ENCODE measurements at regions not wholly inside any gene's neighbourhood (a gene's known extent, or its start where the extent isn't known, plus 50 kb on each side); places are given as distances from the start of the nearest gene placed in this dataset.

DNA sequence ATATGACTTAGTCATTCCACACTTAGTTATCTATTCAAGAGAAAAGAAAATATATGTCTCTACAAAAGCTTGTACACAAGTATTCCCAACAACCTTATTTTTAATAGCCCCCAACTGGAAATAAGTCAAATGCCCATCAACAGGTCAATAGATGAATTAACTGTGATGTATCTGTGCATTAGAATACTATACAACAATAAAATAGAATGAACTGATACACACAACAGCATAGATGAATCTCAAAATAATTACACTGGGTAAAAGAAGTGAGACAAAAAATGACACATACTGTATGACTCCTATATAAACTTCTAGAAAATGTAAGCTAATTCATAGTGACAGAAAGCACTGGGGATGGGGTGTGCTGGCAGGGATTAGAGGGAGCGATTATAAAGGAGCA, 354.1 kb upstream of the DIPK2B start:
- TF ChIP-seq CTCF (tag by site-specific recombination; IDR thresholded peaks at IDR 0.05) = no peak
- TF ChIP-seq ZNF548 (tag by site-specific recombination; IDR thresholded peaks at IDR 0.05) = no peak
- TF ChIP-seq ZNF404 (tag by site-specific recombination; IDR thresholded peaks at IDR 0.05) = no peak
- TF ChIP-seq, protein P1, sequence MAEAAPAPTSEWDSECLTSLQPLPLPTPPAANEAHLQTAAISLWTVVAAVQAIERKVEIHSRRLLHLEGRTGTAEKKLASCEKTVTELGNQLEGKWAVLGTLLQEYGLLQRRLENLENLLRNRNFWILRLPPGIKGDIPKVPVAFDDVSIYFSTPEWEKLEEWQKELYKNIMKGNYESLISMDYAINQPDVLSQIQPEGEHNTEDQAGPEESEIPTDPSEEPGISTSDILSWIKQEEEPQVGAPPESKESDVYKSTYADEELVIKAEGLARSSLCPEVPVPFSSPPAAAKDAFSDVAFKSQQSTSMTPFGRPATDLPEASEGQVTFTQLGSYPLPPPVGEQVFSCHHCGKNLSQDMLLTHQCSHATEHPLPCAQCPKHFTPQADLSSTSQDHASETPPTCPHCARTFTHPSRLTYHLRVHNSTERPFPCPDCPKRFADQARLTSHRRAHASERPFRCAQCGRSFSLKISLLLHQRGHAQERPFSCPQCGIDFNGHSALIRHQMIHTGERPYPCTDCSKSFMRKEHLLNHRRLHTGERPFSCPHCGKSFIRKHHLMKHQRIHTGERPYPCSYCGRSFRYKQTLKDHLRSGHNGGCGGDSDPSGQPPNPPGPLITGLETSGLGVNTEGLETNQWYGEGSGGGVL (tag by site-specific recombination; IDR thresholded peaks at IDR 0.05) = no peak
- no peak for TF ChIP-seq SETDB1 (IDR thresholded peaks at IDR 0.05; ENCODE audit: insufficient read length, low read length)
- TF ChIP-seq ZSCAN18 (tag by site-specific recombination; IDR thresholded peaks at IDR 0.05) = no peak
- TF ChIP-seq ZNF514 (tag by site-specific recombination; IDR thresholded peaks at IDR 0.05) = no peak
- no peak for TF ChIP-seq ZNF132 (tag by site-specific recombination; IDR thresholded peaks at IDR 0.05; ENCODE audit: borderline replicate concordance)
- no peak for TF ChIP-seq ZBTB17 (tag by site-specific recombination; IDR thresholded peaks at IDR 0.05)
- no peak for TF ChIP-seq ZNF600 (tag by site-specific recombination; IDR thresholded peaks at IDR 0.05)
- no peak for TF ChIP-seq REPIN1 (tag by site-specific recombination; IDR thresholded peaks at IDR 0.05; ENCODE audit: low read depth)
- TF ChIP-seq SALL2 (tag by site-specific recombination; IDR thresholded peaks at IDR 0.05; ENCODE audit: borderline replicate concordance) = no peak
- no peak for TF ChIP-seq ZNF501 (tag by site-specific recombination; IDR thresholded peaks at IDR 0.05)

Measured in HEK293 (cell line).